Lower lobe of right lung (tissue), 2 donors: ENCODE measurements at regions not wholly inside any gene's neighbourhood (a gene's known extent, or its start where the extent isn't known, plus 50 kb on each side); places are given as distances from the start of the nearest gene placed in this dataset.

Experiments
- ATAC-seq, 2 donors: fragments of 200-7000 bp; cut with Tn5 transposase; one replicate each; pipeline ENCODE4 v1.9.1; 2020 to 2022; ENCODE audit warnings: mild to moderate bottlenecking in 2 of 2, moderate library complexity in 2 of 2
- DNase-seq: peaks from one replicate; pipeline ENCODE4 v3.0.0-alpha.2; 2020
- H3K27ac ChIP-seq: fragments of 200-600 bp; one replicate; pipeline ENCODE4 v1.8.0; 2022
- H3K27me3 ChIP-seq: fragments of 200-600 bp; one replicate; pipeline ENCODE4 v1.8.0; 2022; ENCODE audit warnings: low read depth
- H3K36me3 ChIP-seq: fragments of 200-600 bp; one replicate; pipeline ENCODE4 v1.8.0; 2022; ENCODE audit warnings: mild to moderate bottlenecking
- H3K4me1 ChIP-seq: fragments of 200-600 bp; one replicate; pipeline ENCODE4 v1.8.0; 2022
- H3K4me3 ChIP-seq: fragments of 200-600 bp; one replicate; pipeline ENCODE4 v1.8.0; 2022; ENCODE audit warnings: mild to moderate bottlenecking
- H3K9me3 ChIP-seq: fragments of 200-600 bp; one replicate; pipeline ENCODE4 v1.8.0; 2022
- CTCF ChIP-seq: fragments of 200-600 bp; IDR thresholded peaks from one replicate; pipeline ENCODE4 v1.8.0; 2022; ENCODE audit warnings: antibody characterized with exemption, mild to moderate bottlenecking
- intact Hi-C: fragments of 100-400 bp; cut with DNase I; formaldehyde crosslinking; loops from one replicate; pipeline ENCODE4 v1.11.0; 2022
- donor health status: DM: no; HTN: yes; CAD: no; lungs with severe emphysema.

- intact Hi-C loops: no loop called here
- DNase-seq: no peak
- Histone ChIP-seq H3K36me3 (no peaks in the 10 kb centered on the region), H3K27me3 (no peaks in the 10 kb centered on the region), H3K4me1 (no peaks in the 10 kb centered on the region), H3K27ac (no peak overlapping the region), H3K9me3 (no peaks in the 10 kb centered on the region), H3K4me3 (no peak overlapping the region)
- no peak for TF ChIP-seq CTCF
- no peak for ATAC-seq
Observed at GRCh38 chr7:17669204-17669603, 271.1 kb downstream of the SNX13 start.

DNA sequence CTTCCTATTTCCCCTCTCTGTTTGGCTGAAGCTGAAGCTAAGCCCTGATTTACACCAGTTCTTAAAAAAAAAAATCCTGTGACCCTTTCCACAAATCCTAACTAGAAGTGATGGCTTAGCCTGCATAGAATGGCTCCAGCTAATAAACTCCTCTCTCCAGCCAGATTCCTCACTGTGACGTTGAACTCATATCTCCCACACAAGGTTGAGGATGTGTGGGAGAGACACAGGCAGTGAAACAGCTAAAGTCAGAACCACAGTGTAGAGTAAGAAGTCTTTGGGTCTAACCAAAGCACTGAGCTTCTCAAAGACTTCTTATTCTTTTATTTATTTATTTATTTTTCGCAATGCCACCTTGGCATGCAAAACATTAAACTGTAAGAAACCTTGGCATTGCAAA is 268.3 kb downstream of the SNX13 start:
- DNase-seq (no peak), ATAC-seq (no peak)
- H3K27me3 ChIP-seq: no peaks in the 10 kb centered on the region
- H3K27ac ChIP-seq: no peak overlapping the region
- no peaks in the 10 kb centered on the region for H3K36me3 ChIP-seq
- TF ChIP-seq CTCF: no peak
- no peak overlapping the region for H3K4me3 ChIP-seq
- no peaks in the 10 kb centered on the region for H3K4me1 ChIP-seq
- intact Hi-C loops: no loop called here
- H3K9me3 ChIP-seq: no peaks in the 10 kb centered on the region

- DNase-seq (no peak), ATAC-seq (no peak)
- H3K9me3 ChIP-seq: no peaks in the 10 kb centered on the region
- intact Hi-C loops: no loop called here
- no peak overlapping the region for H3K27ac ChIP-seq
- no peak overlapping the region for H3K4me3 ChIP-seq
- no peak for TF ChIP-seq CTCF
- H3K27me3 ChIP-seq: no peaks in the 10 kb centered on the region
- H3K4me1 ChIP-seq: no peaks in the 10 kb centered on the region
- no peaks in the 10 kb centered on the region for H3K36me3 ChIP-seq
Observed at GRCh38 chr7:17672783-17673182, 267.5 kb downstream of the SNX13 start.

DNA sequence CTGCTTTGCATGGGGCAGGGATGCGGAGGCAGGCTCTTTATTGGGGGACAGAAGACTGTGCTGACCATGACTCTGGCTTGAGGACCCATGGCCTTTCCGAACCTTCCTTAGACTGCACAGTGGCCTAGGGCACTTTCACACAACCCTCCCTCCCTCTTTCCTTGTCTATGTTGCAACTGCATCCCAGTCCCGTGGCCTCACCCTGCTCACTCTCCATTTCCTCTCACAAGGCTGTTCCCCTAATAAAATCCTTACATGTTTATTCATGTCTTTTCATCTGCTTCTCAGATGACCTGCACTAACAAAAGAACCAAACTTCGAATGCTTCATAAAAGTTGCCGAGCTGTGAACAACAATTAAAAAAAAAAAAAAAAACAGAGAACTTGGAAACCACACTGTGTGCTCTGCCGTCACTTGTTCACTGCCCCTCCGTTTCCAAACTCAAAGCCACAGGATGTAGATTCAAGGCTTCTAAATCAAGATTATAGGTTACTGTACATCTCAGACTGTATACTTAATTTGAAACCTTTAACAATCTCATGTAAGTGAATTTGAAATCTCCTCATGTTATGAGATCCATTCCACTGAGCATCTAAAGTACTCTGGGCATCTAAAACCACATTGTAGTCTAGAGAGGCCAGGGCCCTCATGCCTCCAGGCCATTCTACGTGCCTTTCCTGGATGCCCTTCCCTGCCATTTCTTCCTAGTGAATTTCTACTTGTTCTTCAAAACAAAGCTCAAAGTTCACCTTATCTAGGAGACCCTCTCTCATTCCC is 265.9 kb downstream of the SNX13 start:
- Histone ChIP-seq H3K36me3 (no peaks in the 10 kb centered on the region), H3K27me3 (no peaks in the 10 kb centered on the region), H3K4me1 (peaks cover under 1% of the 10 kb centered on the region), H3K27ac (no peak overlapping the region), H3K4me3 (no peak overlapping the region), H3K9me3 (no peaks in the 10 kb centered on the region)
- intact Hi-C loops: no loop called here
- ATAC-seq (peak in 1 of 2 donors; percentile 46), DNase-seq (no peak)
- no peak for TF ChIP-seq CTCF

DNA sequence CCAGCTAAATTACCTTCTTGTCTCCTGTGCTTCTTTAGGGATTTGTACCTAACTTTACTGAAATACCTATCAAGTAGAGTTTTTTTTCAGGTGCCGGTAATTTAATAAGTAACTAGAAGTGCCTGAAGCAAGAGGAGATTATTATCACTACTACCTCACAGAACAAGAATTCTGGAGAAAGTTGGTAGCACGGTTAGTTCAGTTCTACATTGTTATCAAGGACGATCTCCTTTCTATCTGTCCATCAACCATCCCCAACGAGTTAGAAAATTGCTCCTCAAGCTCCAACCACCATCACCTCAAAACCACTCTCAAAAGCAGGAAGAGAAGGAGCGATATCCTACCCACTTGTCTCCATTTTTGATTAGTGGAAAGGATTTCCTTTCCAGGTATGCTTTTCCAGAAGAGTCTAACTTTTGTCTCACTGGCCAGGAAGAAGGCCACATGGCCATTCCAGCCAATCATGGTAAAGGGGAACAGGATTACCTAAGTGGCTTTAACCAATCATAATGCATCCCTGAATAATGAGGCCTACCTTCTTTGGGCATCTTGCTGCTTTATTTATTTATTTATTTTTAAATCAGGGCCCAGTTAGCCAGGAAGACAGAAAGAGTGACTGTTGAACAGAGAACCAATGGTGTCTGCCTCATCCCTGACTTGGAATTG is 265.2 kb downstream of the SNX13 start:
- Histone ChIP-seq H3K27ac (no peak overlapping the region), H3K27me3 (no peaks in the 10 kb centered on the region), H3K36me3 (no peaks in the 10 kb centered on the region), H3K9me3 (no peaks in the 10 kb centered on the region), H3K4me1 (peaks cover 7% of the 10 kb centered on the region), H3K4me3 (no peak overlapping the region)
- ATAC-seq: no peak
- no peak for DNase-seq
- intact Hi-C loops: no loop called here
- TF ChIP-seq CTCF: no peak
